Amniotic epithelial cell (primary cell): ENCODE measurements at regions not wholly inside any gene's neighbourhood (a gene's known extent, or its start where the extent isn't known, plus 50 kb on each side); places are given as distances from the start of the nearest gene placed in this dataset.

Experiments
- DNase-seq: peaks from one replicate; pipeline ENCODE4 v3.0.0-alpha.2; 2010; ENCODE audit warnings: low read depth

GRCh38 chr13:29926098-29926476, 75.7 kb upstream of the UBL3 start:
- DNase-seq: peak; percentile 13

GRCh38 chr13:29925457-29926097, 75.2 kb upstream of the UBL3 start:
- peak; percentile 89 for DNase-seq

GRCh38 chr13:29924482-29925350, 74.3 kb upstream of the UBL3 start:
- peak; percentile 76 for DNase-seq

GRCh38 chr13:29923554-29924481, 73.4 kb upstream of the UBL3 start:
- peak; percentile 97 for DNase-seq

DNA sequence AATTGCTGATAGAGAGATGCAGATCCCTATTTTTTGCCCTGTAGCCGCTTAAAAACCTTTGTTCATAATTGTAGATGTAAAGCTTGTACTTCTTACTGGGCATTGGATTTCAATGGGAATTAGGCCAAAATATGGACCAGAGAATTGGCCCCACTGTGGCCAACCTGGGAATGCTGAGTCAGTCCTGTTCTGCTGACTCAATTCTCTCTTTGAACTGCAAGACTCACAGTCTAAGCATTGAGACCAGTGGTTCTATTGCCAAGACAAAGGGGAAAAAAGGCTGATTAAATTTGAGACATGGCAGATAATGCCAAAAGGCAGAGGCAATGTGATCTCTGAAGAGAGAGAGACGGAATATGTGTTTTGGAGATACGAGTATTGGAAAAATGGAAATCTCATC, 72.5 kb upstream of the UBL3 start:
- peak; percentile 50 for DNase-seq

DNA sequence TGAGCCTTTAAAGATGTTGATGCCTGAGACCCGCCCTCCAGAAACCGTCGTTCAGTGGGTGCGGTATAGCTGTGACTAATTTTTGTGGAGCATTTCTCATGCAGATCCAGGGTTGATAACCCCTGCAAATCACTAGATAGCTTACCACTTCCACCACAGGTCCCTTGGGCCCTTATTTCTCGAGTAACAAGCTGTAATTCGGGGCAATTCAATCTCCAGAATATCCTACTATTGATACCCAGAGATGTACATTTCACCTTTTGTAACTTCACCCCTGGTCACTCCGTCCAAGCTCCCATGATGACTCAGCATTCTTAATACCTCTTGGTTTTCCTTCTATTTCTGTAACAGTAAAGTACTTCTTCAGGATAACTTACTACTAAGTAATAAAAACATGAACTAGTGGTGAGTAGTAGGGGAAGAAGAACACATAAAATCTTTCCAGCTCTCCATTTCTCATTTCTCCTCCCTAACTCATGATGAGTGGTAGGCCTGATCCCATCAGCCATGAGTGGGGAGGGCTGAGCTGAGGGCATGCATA, 71.9 kb upstream of the UBL3 start:
- peak; percentile 45 for DNase-seq

DNA sequence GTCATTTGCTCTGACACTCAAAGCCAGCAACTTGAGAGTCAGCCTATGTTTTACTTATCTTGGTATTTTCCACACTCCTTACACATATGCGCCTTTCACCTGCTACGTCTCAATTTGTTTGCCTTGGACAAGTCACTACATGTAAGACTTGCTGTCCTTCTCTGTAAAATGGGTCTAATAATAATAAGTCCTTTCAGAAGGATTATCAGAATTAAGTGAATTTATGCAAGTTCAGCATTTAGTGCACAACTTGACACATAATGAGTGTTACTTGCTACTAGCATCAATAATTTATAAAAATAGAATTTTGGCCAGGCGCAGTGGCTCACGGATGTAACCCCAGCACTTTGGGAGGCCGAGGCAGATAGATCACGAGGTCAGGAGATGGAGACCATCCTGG, 71.1 kb upstream of the UBL3 start:
- DNase-seq: no peak

DNA sequence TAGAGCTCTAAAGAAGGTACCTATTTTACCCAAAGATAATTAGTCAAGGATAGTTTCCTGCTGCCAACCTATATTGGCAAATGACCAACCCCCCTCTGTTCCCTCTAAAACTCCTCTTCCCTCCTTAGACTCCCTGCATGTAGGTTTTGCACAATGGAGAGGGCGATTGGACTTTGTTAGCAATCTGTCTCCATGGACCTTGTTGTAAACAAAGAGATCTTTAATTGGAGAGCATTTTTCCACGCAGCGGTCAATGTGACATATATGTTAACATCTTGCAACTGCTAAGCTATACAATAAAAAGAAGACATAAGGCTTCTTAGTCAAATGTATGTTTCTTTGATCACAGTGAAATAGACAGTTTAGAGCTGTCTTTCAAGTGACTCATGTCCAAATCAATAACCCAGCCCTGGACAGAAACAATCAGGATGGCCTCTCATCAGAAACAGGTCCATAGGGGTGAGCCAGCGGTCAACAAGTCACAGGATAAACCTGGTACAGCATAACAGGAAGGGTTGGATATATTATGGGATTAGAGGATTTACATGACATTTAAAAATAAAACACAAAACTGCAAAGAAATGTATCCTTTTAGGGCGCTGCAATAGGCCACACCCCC, 69.7 kb upstream of the UBL3 start:
- no peak for DNase-seq

- DNase-seq: peak; percentile 93
These were observed 68.4 kb upstream of the UBL3 start for GRCh38 chr13:29918845-29919244.

DNA sequence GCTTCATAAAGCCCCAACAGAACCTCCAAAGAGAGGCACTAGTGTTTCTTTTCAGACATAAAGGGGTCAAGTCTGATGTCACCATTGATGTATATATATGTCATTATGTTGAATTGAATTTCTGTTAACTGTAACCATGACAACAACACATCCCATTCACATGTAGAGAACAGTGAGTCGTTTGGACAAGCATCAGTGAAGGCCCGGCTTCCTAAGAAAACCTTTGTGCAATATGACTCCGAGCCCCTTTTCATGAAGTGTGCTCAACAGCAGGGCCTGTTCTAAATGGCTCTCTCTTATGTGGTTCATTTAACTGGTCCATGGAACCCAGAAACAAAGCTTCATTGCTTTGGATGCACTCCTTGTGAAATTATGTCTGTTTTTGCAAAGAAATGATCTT, 67.2 kb upstream of the UBL3 start:
- peak; percentile 13 for DNase-seq

DNA sequence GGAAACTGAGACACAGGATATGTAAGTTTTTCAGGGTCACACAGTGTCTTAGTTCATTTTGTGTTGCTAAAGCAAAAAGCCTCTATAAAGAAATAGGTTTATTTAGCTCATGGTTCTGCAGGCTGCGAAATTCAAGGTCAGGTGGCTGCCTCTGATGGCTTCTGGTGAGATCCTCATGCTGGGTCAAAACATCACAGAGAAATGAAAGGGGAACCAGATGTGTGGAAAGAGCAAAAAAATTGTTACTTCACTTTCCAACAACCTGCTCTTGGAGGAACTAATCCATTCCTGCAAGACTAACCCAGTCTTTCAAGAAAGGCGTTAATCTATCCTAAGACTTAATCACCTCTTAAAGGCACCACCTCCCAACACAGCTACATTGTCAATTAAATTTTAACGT, 64.2 kb upstream of the UBL3 start:
- no peak for DNase-seq

- no peak for DNase-seq
These were observed 61.5 kb upstream of the UBL3 start for GRCh38 chr13:29911781-29912418.

GRCh38 chr13:29909975-29910674, 59.7 kb upstream of the UBL3 start:
- peak; percentile 90 for DNase-seq

GRCh38 chr13:29909081-29909730, 58.8 kb upstream of the UBL3 start:
- DNase-seq: no peak

GRCh38 chr13:29908416-29909080, 58.1 kb upstream of the UBL3 start:
- DNase-seq: peak; percentile 71

- no peak for DNase-seq
These were observed 57.3 kb upstream of the UBL3 start for GRCh38 chr13:29907670-29908069.

DNA sequence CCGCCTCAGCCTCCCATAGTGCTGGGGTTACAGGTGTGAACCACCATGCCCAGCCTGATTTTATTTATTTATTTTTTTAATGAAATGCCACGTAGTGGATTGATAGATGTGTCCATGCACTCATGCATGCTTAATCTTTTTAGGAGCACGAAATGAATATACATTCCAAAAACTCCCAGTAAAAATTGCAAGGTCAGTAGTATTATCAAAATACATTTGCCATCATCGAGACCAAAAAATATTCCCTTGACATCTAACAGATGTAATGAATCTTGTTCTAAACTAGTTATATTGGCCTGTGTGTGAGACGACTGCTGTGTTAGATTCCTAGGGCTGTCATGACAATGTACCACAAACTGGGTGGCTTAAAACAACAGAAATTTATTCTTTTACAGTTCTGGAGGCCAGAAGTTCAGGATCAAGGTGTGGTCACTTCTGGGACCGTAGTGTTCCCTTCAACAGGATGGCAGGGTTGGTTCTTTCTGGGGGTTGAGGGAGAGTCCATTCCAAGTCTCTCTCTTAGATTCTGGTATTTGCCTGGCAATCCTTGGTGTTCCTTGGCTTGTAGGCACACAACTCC, 56.1 kb upstream of the UBL3 start:
- no peak for DNase-seq

DNA sequence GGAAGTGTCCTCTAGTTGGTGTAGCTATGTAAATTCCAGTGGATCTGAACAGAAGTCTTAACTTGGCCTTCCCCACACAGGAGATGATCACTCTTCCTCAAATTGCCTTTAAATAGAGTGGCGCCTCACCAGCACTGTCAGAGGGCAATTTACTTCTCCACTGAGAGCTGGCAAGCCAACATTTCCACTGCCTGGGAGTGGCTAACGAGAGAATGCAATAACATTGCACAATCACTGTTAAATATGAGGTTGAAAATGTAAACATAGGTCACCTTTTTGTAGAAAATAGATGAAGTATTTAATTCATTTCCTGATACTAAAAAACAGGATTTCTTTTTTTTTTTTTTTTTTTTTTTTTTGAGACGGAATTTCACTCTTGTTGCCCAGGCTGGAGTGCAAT, 55.4 kb upstream of the UBL3 start:
- peak; percentile 87 for DNase-seq

DNA sequence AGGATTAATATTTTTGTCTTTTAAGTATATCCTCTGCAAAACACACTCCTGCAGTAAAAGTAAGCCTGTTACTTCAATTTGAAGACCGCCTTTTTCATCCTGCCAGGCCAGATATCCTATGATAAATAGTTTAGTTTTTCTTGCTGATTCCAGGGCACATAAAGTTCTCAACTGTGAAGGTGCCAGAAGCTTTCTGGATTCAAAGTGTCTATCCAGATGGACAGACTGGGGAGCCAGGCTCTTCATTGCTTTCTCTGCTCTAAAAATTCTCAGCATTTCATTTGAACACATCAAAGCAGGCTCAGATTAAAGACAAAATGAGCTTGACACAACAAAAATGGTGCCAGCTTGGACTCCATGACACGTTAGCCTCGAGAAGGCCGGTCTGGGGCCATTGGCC, 53.6 kb upstream of the UBL3 start:
- no peak for DNase-seq
